ENCODE measurements at regions not wholly inside any gene's neighbourhood (a gene's known extent, or its start where the extent isn't known, plus 50 kb on each side); places are given as distances from the start of the nearest gene placed in this dataset.

- no peak for DNase-seq (ENCODE audit: low read depth, low spot score)
- H3K4me3 ChIP-seq (ENCODE audit: low read depth, low read length) = no peak overlapping the region
- no peaks in the 10 kb centered on the region for H3K27me3 ChIP-seq (ENCODE audit: control insufficient read depth, insufficient read depth, low read length)
- H3K27ac ChIP-seq (ENCODE audit: low read depth, low read length) = no peak overlapping the region
- CTCF ChIA-PET = interaction anchor here (1.0 to 1.7 kb wide), 3 partner anchors 10 to 315 kb away, joined by 4 to 12 read pairs (median 5); no protein-coding TSS in a partner anchor
- POLR2A ChIA-PET = no interaction called here
- no peaks in the 10 kb centered on the region for H3K9me3 ChIP-seq (ENCODE audit: control insufficient read depth, insufficient read depth, low read length)
- no peak for TF ChIP-seq CTCF (IDR thresholded peaks at IDR 0.05; ENCODE audit: low read depth, low read length)
Measured at GRCh38 chr5:10867389-10868303, 106.6 kb upstream of the DAP start.

GRCh38 chr5:10866913-10867312, 105.9 kb upstream of the DAP start:
- no peaks in the 10 kb centered on the region for H3K27me3 ChIP-seq (ENCODE audit: control insufficient read depth, insufficient read depth, low read length)
- H3K9me3 ChIP-seq (ENCODE audit: control insufficient read depth, insufficient read depth, low read length) = no peaks in the 10 kb centered on the region
- POLR2A ChIA-PET = no interaction called here
- CTCF ChIA-PET = interaction anchor here (0.8 to 1.7 kb wide), 5 partner anchors 10 to 316 kb away, joined by 3 to 12 read pairs (median 4); no protein-coding TSS in a partner anchor
- no peak overlapping the region for H3K27ac ChIP-seq (ENCODE audit: low read depth, low read length)
- no peak for DNase-seq (ENCODE audit: low read depth, low spot score)
- no peak overlapping the region for H3K4me3 ChIP-seq (ENCODE audit: low read depth, low read length)
- peak; percentile 44 for TF ChIP-seq CTCF (IDR thresholded peaks at IDR 0.05; ENCODE audit: low read depth, low read length)

GRCh38 chr5:10863763-10864383, 102.8 kb upstream of the DAP start:
- TF ChIP-seq CTCF (IDR thresholded peaks at IDR 0.05; ENCODE audit: low read depth, low read length) = peak; percentile 76
- CTCF ChIA-PET = interaction anchor here (0.6 to 1.3 kb wide), 12 partner anchors 10 to 317 kb away, joined by 3 to 13 read pairs (median 4); no protein-coding TSS in a partner anchor
- H3K27ac ChIP-seq (ENCODE audit: low read depth, low read length) = no peak overlapping the region
- no peak overlapping the region for H3K4me3 ChIP-seq (ENCODE audit: low read depth, low read length)
- no peak for DNase-seq (ENCODE audit: low read depth, low spot score)
- no peaks in the 10 kb centered on the region for H3K9me3 ChIP-seq (ENCODE audit: control insufficient read depth, insufficient read depth, low read length)
- POLR2A ChIA-PET = no interaction called here
- H3K27me3 ChIP-seq (ENCODE audit: control insufficient read depth, insufficient read depth, low read length) = no peaks in the 10 kb centered on the region

- no peak for DNase-seq (ENCODE audit: low read depth, low spot score)
- Histone ChIP-seq H3K27me3 (ENCODE audit: control insufficient read depth, insufficient read depth, low read length) (peaks cover 2% of the 10 kb centered on the region), H3K9me3 (ENCODE audit: control insufficient read depth, insufficient read depth, low read length) (no peaks in the 10 kb centered on the region; the same call in 1 of the 2 replicates), H3K27ac (ENCODE audit: low read depth, low read length) (no peak overlapping the region), H3K4me3 (ENCODE audit: low read depth, low read length) (no peak overlapping the region)
- CTCF ChIA-PET = interaction anchor here (1.1 kb wide), 1 partner anchor 40 kb away, joined by 3 read pairs; no protein-coding TSS in a partner anchor
- POLR2A ChIA-PET = no interaction called here
- no peak for TF ChIP-seq CTCF (IDR thresholded peaks at IDR 0.05; ENCODE audit: low read depth, low read length)
Measured at GRCh38 chr5:10862085-10862484, 101.1 kb upstream of the DAP start.

GRCh38 chr5:10861423-10861790, 100.4 kb upstream of the DAP start:
- ChIA-PET CTCF (no interaction called here), POLR2A (no interaction called here)
- Histone ChIP-seq H3K4me3 (ENCODE audit: low read depth, low read length) (no peak overlapping the region), H3K9me3 (ENCODE audit: control insufficient read depth, insufficient read depth, low read length) (no peaks in the 10 kb centered on the region; the same call in 1 of the 2 replicates), H3K27ac (ENCODE audit: low read depth, low read length) (no peak overlapping the region), H3K27me3 (ENCODE audit: control insufficient read depth, insufficient read depth, low read length) (peaks cover 2% of the 10 kb centered on the region)
- TF ChIP-seq CTCF (IDR thresholded peaks at IDR 0.05; ENCODE audit: low read depth, low read length) = no peak
- no peak for DNase-seq (ENCODE audit: low read depth, low spot score)

Data from AG04450 (cell line).